Loucy (cell line): ENCODE measurements at regions not wholly inside any gene's neighbourhood (a gene's known extent, or its start where the extent isn't known, plus 50 kb on each side); places are given as distances from the start of the nearest gene placed in this dataset.

Experiments
- H2AFZ ChIP-seq: fragments of 200-600 bp; sonication (generic); 2 replicates; pipeline ENCODE4 v1.6.0; 2016; ENCODE audit warnings: antibody characterized with exemption, mild to moderate bottlenecking, low read length, moderate library complexity
- H3F3A ChIP-seq: fragments of 200-600 bp; 2 replicates; pipeline ENCODE4 v1.6.0; 2016; ENCODE audit warnings: antibody characterized with exemption, low read depth, mild to moderate bottlenecking
- H3K27me3 ChIP-seq: fragments of 200-600 bp; sonication (generic); 2 replicates; pipeline ENCODE4 v1.6.1; 2014; ENCODE audit warnings: low read length, mild to moderate bottlenecking; ENCODE audit not compliant: insufficient read depth, poor library complexity, severe bottlenecking
- H3K36me3 ChIP-seq: fragments of 200-600 bp; sonication (generic); 2 replicates; pipeline ENCODE4 v1.6.1; 2016; ENCODE audit warnings: low read length; ENCODE audit not compliant: insufficient read depth
- H3K4me1 ChIP-seq: fragments of 200-600 bp; sonication (generic); 2 replicates; pipeline ENCODE4 v1.5.1; 2014; ENCODE audit warnings: low read length, mild to moderate bottlenecking; ENCODE audit not compliant: insufficient read depth, poor library complexity, severe bottlenecking
- H3K4me2 ChIP-seq: fragments of 200-600 bp; sonication (generic); 2 replicates; pipeline ENCODE4 v1.6.0; 2014; ENCODE audit warnings: antibody characterized with exemption, low read length, low read depth, mild to moderate bottlenecking; ENCODE audit not compliant: poor library complexity, severe bottlenecking
- H3K4me3 ChIP-seq: fragments of 200-600 bp; sonication (generic); 2 replicates; pipeline ENCODE4 v1.5.1; 2014; ENCODE audit warnings: low read length, mild to moderate bottlenecking, mixed read lengths; ENCODE audit not compliant: poor library complexity, severe bottlenecking
- H3K79me2 ChIP-seq: fragments of 200-600 bp; sonication (generic); 2 replicates; pipeline ENCODE4 v1.6.1; 2014; ENCODE audit warnings: low read length; ENCODE audit not compliant: insufficient read depth
- H3K9ac ChIP-seq: fragments of 200-600 bp; sonication (generic); 2 replicates; pipeline ENCODE4 v1.6.0; 2014; ENCODE audit warnings: mild to moderate bottlenecking, low read depth, low read length, moderate library complexity; ENCODE audit not compliant: poor library complexity, severe bottlenecking
- H3K9me2 ChIP-seq: fragments of 200-600 bp; sonication (generic); replicated peaks from 2 replicates; pipeline ENCODE4 v1.6.1; 2016; ENCODE audit warnings: low read depth, low read length, mixed read lengths
- H3K9me3 ChIP-seq: fragments of 200-600 bp; sonication (generic); 2 replicates; pipeline ENCODE4 v1.6.1; 2014; ENCODE audit warnings: mild to moderate bottlenecking, antibody characterized with exemption, low read length, low read depth; ENCODE audit not compliant: insufficient read depth
- H4K20me1 ChIP-seq: fragments of 200-600 bp; sonication (generic); 2 replicates; pipeline ENCODE4 v1.6.0; 2014; ENCODE audit warnings: antibody characterized with exemption, low read length, mild to moderate bottlenecking; ENCODE audit not compliant: insufficient read depth, poor library complexity, severe bottlenecking
- EZH2phosphoT487 ChIP-seq: fragments of 200-600 bp; IDR thresholded peaks from 2 replicates; pipeline ENCODE4 v1.6.1; 2018; ENCODE audit warnings: antibody characterized with exemption, mild to moderate bottlenecking, moderate library complexity, borderline replicate concordance
- TF ChIP-seq, protein P1 (sequence below): fragments of 200-600 bp; sonication (generic); conservative IDR thresholded peaks from 2 replicates; pipeline ENCODE4 v1.5.1; 2014; ENCODE audit warnings: mild to moderate bottlenecking, antibody characterized with exemption, low read length

DNA sequence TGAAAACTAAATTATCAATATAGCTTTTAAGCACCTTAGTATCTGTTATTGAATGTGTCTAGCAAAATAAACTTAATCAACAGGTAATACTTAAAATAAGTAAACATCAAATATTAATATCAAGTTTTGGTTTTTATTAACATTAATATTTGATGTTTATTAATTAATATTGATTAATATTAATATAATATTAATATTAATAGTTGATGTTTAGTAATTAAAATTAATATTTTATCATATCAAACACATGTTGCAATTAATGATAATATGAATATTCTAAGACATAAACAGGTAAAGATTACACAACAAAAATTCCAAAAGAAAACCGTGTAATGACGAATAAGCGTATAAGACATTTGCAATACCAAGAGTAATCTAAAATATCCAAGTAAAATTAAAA, 222.8 kb upstream of the PRR20A start:
- H3K79me2 ChIP-seq, result no peaks in the 10 kb centered on the region
- H3K36me3 ChIP-seq, result no peaks in the 10 kb centered on the region
- H3K27me3 ChIP-seq, result no peaks in the 10 kb centered on the region
- TF ChIP-seq, protein P1, sequence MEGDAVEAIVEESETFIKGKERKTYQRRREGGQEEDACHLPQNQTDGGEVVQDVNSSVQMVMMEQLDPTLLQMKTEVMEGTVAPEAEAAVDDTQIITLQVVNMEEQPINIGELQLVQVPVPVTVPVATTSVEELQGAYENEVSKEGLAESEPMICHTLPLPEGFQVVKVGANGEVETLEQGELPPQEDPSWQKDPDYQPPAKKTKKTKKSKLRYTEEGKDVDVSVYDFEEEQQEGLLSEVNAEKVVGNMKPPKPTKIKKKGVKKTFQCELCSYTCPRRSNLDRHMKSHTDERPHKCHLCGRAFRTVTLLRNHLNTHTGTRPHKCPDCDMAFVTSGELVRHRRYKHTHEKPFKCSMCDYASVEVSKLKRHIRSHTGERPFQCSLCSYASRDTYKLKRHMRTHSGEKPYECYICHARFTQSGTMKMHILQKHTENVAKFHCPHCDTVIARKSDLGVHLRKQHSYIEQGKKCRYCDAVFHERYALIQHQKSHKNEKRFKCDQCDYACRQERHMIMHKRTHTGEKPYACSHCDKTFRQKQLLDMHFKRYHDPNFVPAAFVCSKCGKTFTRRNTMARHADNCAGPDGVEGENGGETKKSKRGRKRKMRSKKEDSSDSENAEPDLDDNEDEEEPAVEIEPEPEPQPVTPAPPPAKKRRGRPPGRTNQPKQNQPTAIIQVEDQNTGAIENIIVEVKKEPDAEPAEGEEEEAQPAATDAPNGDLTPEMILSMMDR, result no peak
- TF ChIP-seq EZH2phosphoT487, result no peak
- no peaks in the 10 kb centered on the region for H4K20me1 ChIP-seq
- no peak overlapping the region for H3K9ac ChIP-seq
- H3K4me2 ChIP-seq, result no peak overlapping the region
- H3K9me2 ChIP-seq, result no peaks in the 10 kb centered on the region
- no peaks in the 10 kb centered on the region for H3K9me3 ChIP-seq
- no peaks in the 10 kb centered on the region for H3K4me1 ChIP-seq
- H2AFZ ChIP-seq, result no peak overlapping the region
- H3F3A ChIP-seq, result no peaks in the 10 kb centered on the region
- H3K4me3 ChIP-seq, result no peak overlapping the region

DNA sequence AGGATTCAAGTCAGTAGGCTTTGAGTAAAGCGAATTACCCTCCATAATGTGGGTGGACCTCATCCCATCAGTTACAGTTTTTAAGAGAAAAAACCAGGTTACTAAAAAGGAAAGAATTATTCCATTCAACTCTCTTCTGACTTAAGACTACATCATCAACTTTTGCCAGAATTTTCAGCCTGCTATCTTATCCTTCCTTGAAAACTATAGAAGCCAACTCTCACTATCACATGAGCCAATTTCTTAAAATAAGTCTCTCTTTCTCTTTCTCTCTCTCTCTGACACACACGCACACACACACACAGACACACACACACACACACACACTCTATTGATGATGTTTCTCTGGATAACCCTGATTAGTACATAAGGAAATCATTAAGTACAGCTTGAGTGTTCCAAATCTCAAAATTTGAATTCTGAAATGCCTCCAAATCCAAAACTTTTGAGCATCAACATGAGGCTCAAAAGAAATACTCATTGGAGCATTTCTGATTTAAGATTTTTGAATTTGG, 217.0 kb upstream of the PRR20A start:
- H3K4me2 ChIP-seq, result no peak overlapping the region
- H2AFZ ChIP-seq, result no peak overlapping the region
- H3K4me1 ChIP-seq, result no peaks in the 10 kb centered on the region
- H4K20me1 ChIP-seq, result no peaks in the 10 kb centered on the region
- H3K9ac ChIP-seq, result no peak overlapping the region
- no peaks in the 10 kb centered on the region for H3K27me3 ChIP-seq
- TF ChIP-seq, protein P1, result no peak
- no peak for TF ChIP-seq EZH2phosphoT487
- H3K9me2 ChIP-seq, result no peaks in the 10 kb centered on the region
- H3K36me3 ChIP-seq, result no peaks in the 10 kb centered on the region
- no peaks in the 10 kb centered on the region for H3F3A ChIP-seq
- no peaks in the 10 kb centered on the region for H3K9me3 ChIP-seq
- no peak overlapping the region for H3K4me3 ChIP-seq
- no peaks in the 10 kb centered on the region for H3K79me2 ChIP-seq

DNA sequence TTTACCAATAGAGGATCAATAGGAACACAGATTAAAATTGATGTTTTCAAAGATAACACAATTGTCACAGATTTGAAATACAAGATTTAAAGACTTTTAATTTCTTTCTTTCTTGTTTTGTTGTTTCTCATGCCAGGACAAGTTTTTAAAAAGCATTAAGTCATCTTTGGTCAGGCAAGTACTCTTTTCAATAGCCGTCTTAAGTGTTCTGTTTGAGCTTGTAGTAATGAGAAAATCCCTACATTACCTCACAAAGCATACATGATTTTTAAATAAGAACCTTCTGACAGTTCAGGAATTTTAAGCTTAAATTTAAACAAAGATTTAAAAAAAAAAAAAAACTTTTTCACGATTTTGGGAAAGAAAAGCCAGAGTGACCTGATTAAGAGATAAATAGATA, 216.3 kb upstream of the PRR20A start:
- Histone ChIP-seq H3K4me2 (no peak overlapping the region), H3K9ac (no peak overlapping the region), H3K9me2 (no peaks in the 10 kb centered on the region), H3K4me1 (no peaks in the 10 kb centered on the region), H3K36me3 (no peaks in the 10 kb centered on the region), H4K20me1 (no peaks in the 10 kb centered on the region), H2AFZ (no peak overlapping the region), H3K27me3 (no peaks in the 10 kb centered on the region), H3K4me3 (no peak overlapping the region), H3F3A (no peaks in the 10 kb centered on the region), H3K79me2 (no peaks in the 10 kb centered on the region), H3K9me3 (no peaks in the 10 kb centered on the region)
- TF ChIP-seq, protein P1, result no peak
- no peak for TF ChIP-seq EZH2phosphoT487
